Coronary artery (tissue), 2 donors: ENCODE measurements at regions not wholly inside any gene's neighbourhood (a gene's known extent, or its start where the extent isn't known, plus 50 kb on each side); places are given as distances from the start of the nearest gene placed in this dataset.

Experiments used
- DNase-seq: peaks from one replicate; pipeline ENCODE4 v3.0.0-alpha.2; 2017; ENCODE audit warnings: low spot score
- H3K27ac ChIP-seq, 2 donors: fragments of 200-600 bp; sonication (generic); one replicate each; pipeline ENCODE4 v1.5.1; 2016 to 2019
- H3K4me3 ChIP-seq: fragments of 200-600 bp; sonication (generic); 2 replicates; pipeline ENCODE4 v1.5.1; 2016; ENCODE audit warnings: mild to moderate bottlenecking, moderate library complexity
- CTCF ChIP-seq: fragments of 200-600 bp; sonication (generic); IDR thresholded peaks from one replicate; pipeline ENCODE4 v1.5.1; 2019; ENCODE audit warnings: antibody characterized with exemption

- no peak for TF ChIP-seq CTCF
- no peak for DNase-seq
- H3K4me3 ChIP-seq: no peak overlapping the region
- H3K27ac ChIP-seq: no peak overlapping the region
Measured at GRCh38 chr13:69553976-69554375, 553.6 kb upstream of the ATXN8OS start.

DNA sequence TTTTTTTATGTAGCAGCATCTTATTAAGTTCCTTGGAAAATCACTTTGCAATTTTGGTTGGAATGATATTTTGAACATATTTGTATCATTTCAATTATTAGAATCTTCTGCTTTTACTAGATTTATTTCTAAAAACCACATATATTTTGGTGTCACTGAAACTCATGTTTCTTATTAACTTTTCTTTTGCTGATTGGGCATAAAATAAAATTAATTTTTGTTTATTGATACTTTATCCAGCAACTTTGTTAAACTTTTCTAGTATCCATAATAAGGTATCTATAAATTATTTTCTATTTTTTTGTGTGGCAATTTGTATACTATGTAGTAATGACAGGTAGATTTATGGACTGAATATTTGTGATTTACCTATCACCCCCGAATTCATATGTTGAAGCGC, 556.4 kb upstream of the ATXN8OS start:
- Histone ChIP-seq H3K27ac (no peak overlapping the region), H3K4me3 (no peak overlapping the region)
- no peak for DNase-seq
- no peak for TF ChIP-seq CTCF

GRCh38 chr13:69547780-69548179, 559.8 kb upstream of the ATXN8OS start:
- no peak for TF ChIP-seq CTCF
- Histone ChIP-seq H3K4me3 (no peak overlapping the region), H3K27ac (no peak overlapping the region)
- DNase-seq: no peak

DNA sequence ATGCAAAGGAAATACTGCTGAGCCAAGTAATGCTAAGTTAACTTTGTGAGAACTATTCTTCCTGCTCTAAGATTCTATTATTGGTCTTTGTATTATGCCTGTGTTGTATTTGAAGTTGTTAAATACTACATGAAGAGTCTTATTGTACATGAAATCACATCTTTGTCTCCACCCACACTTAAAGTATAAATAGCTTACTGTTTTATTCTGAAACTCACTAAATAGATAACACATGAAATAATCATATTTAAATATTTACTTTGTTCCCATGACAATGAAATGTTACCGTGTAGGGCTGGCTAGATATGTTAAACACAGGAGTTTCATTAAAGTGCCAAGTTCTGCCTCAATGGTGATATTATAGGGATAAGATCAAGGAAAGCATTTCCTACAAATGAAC, 562.1 kb upstream of the ATXN8OS start:
- no peak for TF ChIP-seq CTCF
- Histone ChIP-seq H3K4me3 (no peak overlapping the region), H3K27ac (no peak overlapping the region)
- DNase-seq: no peak

DNA sequence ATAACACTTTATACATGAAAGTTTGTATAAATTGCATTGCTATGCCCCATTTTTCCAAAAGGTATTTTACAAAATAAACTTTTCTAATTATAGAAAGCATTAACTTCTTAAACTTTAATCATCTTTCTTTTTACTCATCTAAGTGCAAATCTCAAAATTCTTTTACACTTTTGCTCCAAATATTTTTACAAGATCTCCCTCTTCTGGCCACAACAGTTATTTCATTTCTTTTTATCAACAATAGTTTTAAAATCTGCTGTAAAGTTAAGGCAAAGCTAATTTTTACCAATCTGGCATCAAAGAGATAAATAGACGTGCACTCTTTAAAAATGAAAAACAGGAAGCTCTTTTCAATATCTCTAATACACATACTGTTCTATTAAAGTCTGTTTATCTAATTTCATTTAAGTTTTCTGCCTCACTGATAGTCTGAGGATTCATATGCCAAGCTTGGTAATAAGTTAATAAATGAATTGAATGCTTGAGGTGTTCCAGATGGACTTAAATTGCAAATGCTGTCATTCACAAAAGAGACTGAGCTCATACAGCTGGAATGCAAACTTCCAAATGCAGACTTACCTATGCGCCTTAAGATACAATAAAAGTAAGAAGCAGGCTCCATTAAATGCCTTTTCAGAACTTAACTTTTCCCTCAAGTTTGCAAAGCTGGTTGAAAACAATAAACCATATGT, 583.0 kb upstream of the ATXN8OS start:
- no peak for TF ChIP-seq CTCF
- H3K4me3 ChIP-seq: no peak overlapping the region
- H3K27ac ChIP-seq: no peak overlapping the region
- DNase-seq: no peak

DNA sequence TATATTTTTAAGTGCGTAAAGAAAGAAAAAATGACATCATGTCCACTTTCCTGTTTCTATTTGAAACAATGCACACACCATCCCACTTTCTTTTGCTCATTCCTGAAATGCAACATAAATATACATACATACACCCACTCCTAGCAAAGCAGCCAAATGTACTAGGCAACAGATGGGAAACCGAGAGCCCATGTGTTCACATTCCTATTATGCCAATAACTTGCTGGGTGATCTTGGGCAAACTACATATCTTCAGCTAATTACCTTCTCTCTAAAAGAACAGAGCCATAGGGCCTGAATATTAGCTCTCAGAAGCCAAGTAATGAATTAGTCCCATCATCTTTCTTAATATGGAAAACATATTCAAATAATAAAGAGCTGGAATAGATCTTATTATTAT, 610.6 kb upstream of the ATXN8OS start:
- no peak for DNase-seq
- H3K4me3 ChIP-seq: no peak overlapping the region
- TF ChIP-seq CTCF: no peak
- H3K27ac ChIP-seq: no peak overlapping the region

DNA sequence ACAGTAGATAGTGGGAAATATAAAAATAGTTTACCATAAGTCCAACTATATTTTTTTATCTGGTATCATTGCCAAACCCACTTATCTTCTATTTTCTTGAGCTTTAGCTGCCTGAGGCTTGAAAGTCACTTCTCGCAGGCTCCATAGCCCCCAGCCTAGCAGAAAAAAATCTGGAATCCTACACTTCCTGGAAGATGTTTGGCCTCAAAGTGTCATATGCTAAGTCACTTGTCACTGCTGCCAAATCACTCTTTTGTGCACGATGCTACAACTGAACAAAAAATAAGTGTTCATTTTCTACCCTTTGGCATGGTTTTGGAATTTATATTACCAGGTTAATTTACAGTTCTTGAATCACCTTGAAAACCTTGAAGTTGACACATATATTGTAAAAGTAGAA, 612.5 kb upstream of the ATXN8OS start:
- no peak for TF ChIP-seq CTCF
- no peak for DNase-seq
- Histone ChIP-seq H3K4me3 (no peak overlapping the region), H3K27ac (no peak overlapping the region)
